BE2C (cell line): ENCODE measurements at regions not wholly inside any gene's neighbourhood (a gene's known extent, or its start where the extent isn't known, plus 50 kb on each side); places are given as distances from the start of the nearest gene placed in this dataset.
A peak's percentile ranks its signal among the peaks of the same experiment; 100 is the strongest.
"Not testable (repeated sequence)": the region's sequence is repeated elsewhere in the genome, so short reads cannot be mapped to it uniquely, and the experiment has no call there.

Source experiments
- DNase-seq: peaks from one replicate; pipeline ENCODE4 v3.0.0-alpha.2; 2020
- H3K27me3 ChIP-seq: fragments of 250-450 bp; sonication (Bioruptor Pico); 2 replicates; pipeline ENCODE4 v1.5.1; 2020; ENCODE audit warnings: mild to moderate bottlenecking
- H3K36me3 ChIP-seq: fragments of 250-450 bp; sonication (Bioruptor Pico); 2 replicates; pipeline ENCODE4 v1.5.1; 2020; ENCODE audit warnings: mild to moderate bottlenecking
- H3K4me1 ChIP-seq: fragments of 250-450 bp; sonication (Bioruptor Pico); 2 replicates; pipeline ENCODE4 v1.5.1; 2020
- H3K4me3 ChIP-seq: 2 replicates; pipeline ENCODE4 v1.5.1; 2011; ENCODE audit warnings: low read depth, low read length
- H3K9me3 ChIP-seq: fragments of 250-450 bp; sonication (Bioruptor Pico); 2 replicates; pipeline ENCODE4 v1.5.1; 2020
- CTCF ChIP-seq: IDR thresholded peaks from 2 replicates; pipeline ENCODE4 v1.5.1; 2012; ENCODE audit warnings: mild to moderate bottlenecking, low read depth, low read length

GRCh38 chr1:87986130-87986866 lies 657.6 kb downstream of the LMO4 start:
- no peaks in the 10 kb centered on the region for H3K27me3 ChIP-seq
- no peaks in the 10 kb centered on the region; the same call in 1 of the 2 replicates for H3K4me1 ChIP-seq
- no peak overlapping the region for H3K4me3 ChIP-seq
- H3K36me3 ChIP-seq: no peaks in the 10 kb centered on the region
- peak; percentile 15 for DNase-seq
- no peaks in the 10 kb centered on the region for H3K9me3 ChIP-seq
- TF ChIP-seq CTCF: peak; percentile 42

GRCh38 chr1:87989346-87989745 lies 660.7 kb downstream of the LMO4 start:
- no peak for TF ChIP-seq CTCF
- Histone ChIP-seq H3K36me3 (no peaks in the 10 kb centered on the region), H3K4me1 (no peaks in the 10 kb centered on the region; the same call in 1 of the 2 replicates), H3K27me3 (no peaks in the 10 kb centered on the region), H3K4me3 (no peak overlapping the region), H3K9me3 (no peaks in the 10 kb centered on the region)
- DNase-seq: no peak

- DNase-seq, H3K27me3 ChIP-seq, H3K4me3 ChIP-seq, H3K9me3 ChIP-seq, H3K36me3 ChIP-seq, H3K4me1 ChIP-seq: not testable (repeated sequence)
These were observed 663.9 kb downstream of the LMO4 start for GRCh38 chr1:87992536-87992935.

GRCh38 chr1:87993051-87993450 lies 664.4 kb downstream of the LMO4 start:
- Histone ChIP-seq H3K9me3 (no peaks in the 10 kb centered on the region), H3K4me1 (no peaks in the 10 kb centered on the region), H3K36me3 (no peaks in the 10 kb centered on the region), H3K4me3 (no peak overlapping the region), H3K27me3 (no peaks in the 10 kb centered on the region)
- no peak for DNase-seq
- no peak for TF ChIP-seq CTCF

- TF ChIP-seq CTCF: no peak
- H3K4me1 ChIP-seq: no peaks in the 10 kb centered on the region
- H3K36me3 ChIP-seq: no peaks in the 10 kb centered on the region
- H3K27me3 ChIP-seq: no peaks in the 10 kb centered on the region
- no peaks in the 10 kb centered on the region for H3K9me3 ChIP-seq
- no peak overlapping the region for H3K4me3 ChIP-seq
- DNase-seq: no peak
These were observed 671.2 kb downstream of the LMO4 start for GRCh38 chr1:87999852-88000251.

GRCh38 chr1:88001460-88001859 lies 672.8 kb downstream of the LMO4 start:
- Histone ChIP-seq H3K4me3 (no peak overlapping the region), H3K4me1 (no peaks in the 10 kb centered on the region)
- no peak for DNase-seq

More at GRCh38 chr1:88001460-88001859, 672.8 kb downstream of the LMO4 start:
- TF ChIP-seq CTCF: no peak
- H3K36me3 ChIP-seq: no peaks in the 10 kb centered on the region
- H3K27me3 ChIP-seq: no peaks in the 10 kb centered on the region
- H3K9me3 ChIP-seq: no peaks in the 10 kb centered on the region
